ENCODE measurements at regions not wholly inside any gene's neighbourhood (a gene's known extent, or its start where the extent isn't known, plus 50 kb on each side); places are given as distances from the start of the nearest gene placed in this dataset.
"Not testable (repeated sequence)": the region's sequence is repeated elsewhere in the genome, so short reads cannot be mapped to it uniquely, and the experiment has no call there.

DNA sequence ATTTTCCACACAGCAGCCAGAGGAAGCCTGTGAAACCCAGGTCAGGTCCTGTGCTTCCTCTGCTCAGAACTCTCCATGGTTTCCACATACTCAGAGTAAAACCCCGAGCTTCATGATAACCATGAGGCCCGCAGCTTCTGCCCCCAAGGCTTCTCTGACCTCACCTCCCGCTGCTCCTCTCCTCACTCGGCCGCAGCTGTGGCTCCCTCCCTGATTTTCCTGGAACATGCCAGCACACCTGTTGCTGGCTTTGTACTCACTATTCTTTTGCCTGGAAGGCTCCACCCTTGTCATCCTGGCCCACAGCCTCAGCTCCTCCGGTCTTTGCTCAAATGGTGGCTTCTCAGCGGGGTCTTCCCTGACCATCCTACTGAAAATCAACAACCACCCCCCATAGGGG, 341.7 kb downstream of the PREX1 start:
- Histone ChIP-seq H3K27me3 (no peaks in the 10 kb centered on the region), H3K36me3 (no peaks in the 10 kb centered on the region), H3K9me3 (ENCODE audit: low read depth) (no peaks in the 10 kb centered on the region), H3K27ac (no peak overlapping the region), H3K4me3 (no peak overlapping the region), H3K4me1 (ENCODE audit: low read depth) (no peaks in the 10 kb centered on the region)
- no peak for DNase-seq (ENCODE audit: low read depth in 1 of 2, low spot score in 1 of 2)
- TF ChIP-seq, protein P1, sequence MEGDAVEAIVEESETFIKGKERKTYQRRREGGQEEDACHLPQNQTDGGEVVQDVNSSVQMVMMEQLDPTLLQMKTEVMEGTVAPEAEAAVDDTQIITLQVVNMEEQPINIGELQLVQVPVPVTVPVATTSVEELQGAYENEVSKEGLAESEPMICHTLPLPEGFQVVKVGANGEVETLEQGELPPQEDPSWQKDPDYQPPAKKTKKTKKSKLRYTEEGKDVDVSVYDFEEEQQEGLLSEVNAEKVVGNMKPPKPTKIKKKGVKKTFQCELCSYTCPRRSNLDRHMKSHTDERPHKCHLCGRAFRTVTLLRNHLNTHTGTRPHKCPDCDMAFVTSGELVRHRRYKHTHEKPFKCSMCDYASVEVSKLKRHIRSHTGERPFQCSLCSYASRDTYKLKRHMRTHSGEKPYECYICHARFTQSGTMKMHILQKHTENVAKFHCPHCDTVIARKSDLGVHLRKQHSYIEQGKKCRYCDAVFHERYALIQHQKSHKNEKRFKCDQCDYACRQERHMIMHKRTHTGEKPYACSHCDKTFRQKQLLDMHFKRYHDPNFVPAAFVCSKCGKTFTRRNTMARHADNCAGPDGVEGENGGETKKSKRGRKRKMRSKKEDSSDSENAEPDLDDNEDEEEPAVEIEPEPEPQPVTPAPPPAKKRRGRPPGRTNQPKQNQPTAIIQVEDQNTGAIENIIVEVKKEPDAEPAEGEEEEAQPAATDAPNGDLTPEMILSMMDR (IDR thresholded peaks at IDR 0.05; ENCODE audit: low read depth, low read length): no peak

DNA sequence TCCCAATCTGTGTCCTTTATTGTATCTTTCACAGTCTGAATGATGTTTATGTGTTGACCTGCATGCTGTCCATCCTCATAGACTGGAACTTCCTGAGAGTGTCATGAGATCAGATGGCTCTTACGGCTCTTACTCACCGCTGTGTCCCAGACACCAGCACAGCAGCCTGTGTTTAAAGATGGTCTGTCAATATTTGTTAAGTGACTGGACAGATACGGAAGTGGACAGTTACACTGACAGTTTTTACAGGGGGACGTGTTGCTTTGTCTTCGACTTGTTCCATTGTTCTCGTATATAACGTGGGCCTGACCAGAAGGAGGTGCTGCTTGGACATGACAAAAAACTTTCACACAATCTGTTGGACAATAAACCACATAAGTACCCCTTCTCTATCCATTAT, 342.6 kb downstream of the PREX1 start:
- H3K36me3 ChIP-seq; DNase-seq (ENCODE audit: low read depth in 1 of 2, low spot score in 1 of 2); H3K27me3 ChIP-seq; H3K9me3 ChIP-seq (ENCODE audit: low read depth); H3K4me3 ChIP-seq; H3K27ac ChIP-seq; H3K4me1 ChIP-seq (ENCODE audit: low read depth): not testable (repeated sequence)

GRCh38 chr20:48483334-48484066, 344.3 kb downstream of the PREX1 start:
- Histone ChIP-seq H3K36me3 (no peaks in the 10 kb centered on the region), H3K9me3 (ENCODE audit: low read depth) (no peaks in the 10 kb centered on the region), H3K27me3 (no peaks in the 10 kb centered on the region), H3K27ac (no peak overlapping the region), H3K4me1 (ENCODE audit: low read depth) (no peaks in the 10 kb centered on the region), H3K4me3 (no peak overlapping the region)
- no peak for DNase-seq (ENCODE audit: low read depth in 1 of 2, low spot score in 1 of 2)
- TF ChIP-seq, protein P1 (IDR thresholded peaks at IDR 0.05; ENCODE audit: low read depth, low read length): no peak

GRCh38 chr20:48482790-48483189, 345.0 kb downstream of the PREX1 start:
- TF ChIP-seq, protein P1 (IDR thresholded peaks at IDR 0.05; ENCODE audit: low read depth, low read length): no peak
- Histone ChIP-seq H3K27me3 (no peaks in the 10 kb centered on the region), H3K4me1 (ENCODE audit: low read depth) (no peaks in the 10 kb centered on the region), H3K27ac (no peak overlapping the region), H3K4me3 (no peak overlapping the region), H3K9me3 (ENCODE audit: low read depth) (no peaks in the 10 kb centered on the region), H3K36me3 (no peaks in the 10 kb centered on the region)
- DNase-seq (ENCODE audit: low read depth in 1 of 2, low spot score in 1 of 2): no peak

DNA sequence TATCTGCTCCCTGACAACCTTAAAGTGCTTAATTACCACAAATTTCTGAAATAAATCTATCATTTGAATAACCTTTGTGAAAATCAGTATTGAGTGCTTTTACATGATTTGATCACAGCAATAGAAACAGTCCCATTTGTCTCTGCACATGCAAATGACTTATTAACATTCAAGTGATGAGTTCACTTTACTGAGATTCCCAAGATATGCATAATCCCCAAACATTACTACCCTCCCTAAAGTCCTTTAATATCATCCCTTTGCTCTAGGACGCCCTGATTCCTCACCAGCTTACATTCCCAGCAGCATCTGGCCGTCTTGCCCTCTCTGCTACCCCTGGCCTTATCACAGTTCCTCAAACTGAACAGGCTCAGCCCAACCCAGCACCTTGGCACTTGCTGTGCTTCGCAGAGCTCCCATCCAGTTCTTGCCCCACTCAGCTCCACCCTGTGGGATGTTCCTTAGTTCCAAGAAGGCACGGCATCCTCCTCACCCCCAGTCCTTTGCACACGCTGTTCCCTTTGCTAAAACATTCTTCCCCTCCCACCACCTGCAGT, 347.5 kb downstream of the PREX1 start:
- no peaks in the 10 kb centered on the region for H3K27me3 ChIP-seq
- no peak overlapping the region for H3K27ac ChIP-seq
- H3K36me3 ChIP-seq: no peaks in the 10 kb centered on the region
- H3K4me3 ChIP-seq: no peak overlapping the region
- no peaks in the 10 kb centered on the region for H3K4me1 ChIP-seq (ENCODE audit: low read depth)
- DNase-seq (ENCODE audit: low read depth in 1 of 2, low spot score in 1 of 2): no peak
- H3K9me3 ChIP-seq (ENCODE audit: low read depth): no peaks in the 10 kb centered on the region
- TF ChIP-seq, protein P1 (IDR thresholded peaks at IDR 0.05; ENCODE audit: low read depth, low read length): no peak

DNA sequence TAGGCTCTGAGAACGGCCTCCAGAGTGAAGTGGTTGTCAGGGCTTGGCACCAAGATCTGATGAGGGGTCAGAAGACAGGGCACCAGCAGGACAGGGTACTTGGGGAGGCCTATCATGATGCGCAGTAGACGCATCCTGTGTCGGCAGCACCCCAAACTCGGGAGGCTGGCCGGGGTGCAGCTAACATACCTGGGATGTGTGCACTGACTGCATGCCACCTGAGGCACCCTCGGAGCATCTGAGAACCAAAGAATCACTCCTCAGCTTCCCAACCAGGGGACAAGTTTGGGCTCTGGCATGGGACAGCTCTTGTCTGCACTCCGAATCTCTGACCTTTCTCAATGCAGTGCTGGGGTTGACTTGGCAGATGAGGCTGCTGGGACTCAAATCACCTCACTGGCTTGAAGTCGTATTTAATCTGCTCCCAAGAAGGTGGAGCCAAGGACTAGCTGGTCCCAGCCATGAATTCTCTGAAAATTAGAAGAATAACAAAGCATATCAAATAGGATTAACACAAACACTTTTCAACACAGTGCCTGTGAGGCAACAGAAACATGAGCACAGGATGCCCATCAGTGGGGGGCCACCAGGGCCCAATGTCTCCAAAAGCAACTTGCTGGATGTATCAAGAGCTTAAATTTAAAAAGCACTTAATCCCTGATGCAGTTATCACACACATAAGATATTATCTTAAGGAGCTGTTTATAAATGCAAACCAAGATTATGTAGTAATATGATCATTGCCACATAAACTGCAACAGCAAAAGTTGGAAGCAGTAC, 348.8 kb downstream of the PREX1 start:
- Histone ChIP-seq H3K27me3 (no peaks in the 10 kb centered on the region), H3K36me3 (no peaks in the 10 kb centered on the region), H3K27ac (no peak overlapping the region), H3K4me3 (no peak overlapping the region), H3K9me3 (ENCODE audit: low read depth) (no peaks in the 10 kb centered on the region), H3K4me1 (ENCODE audit: low read depth) (no peaks in the 10 kb centered on the region)
- no peak for DNase-seq (ENCODE audit: low read depth in 1 of 2, low spot score in 1 of 2)
- TF ChIP-seq, protein P1 (IDR thresholded peaks at IDR 0.05; ENCODE audit: low read depth, low read length): no peak
